ENCODE measurements at regions not wholly inside any gene's neighbourhood (a gene's known extent, or its start where the extent isn't known, plus 50 kb on each side); places are given as distances from the start of the nearest gene placed in this dataset.
"Not testable (repeated sequence)": the region's sequence is repeated elsewhere in the genome, so short reads cannot be mapped to it uniquely, and the experiment has no call there.

DNA sequence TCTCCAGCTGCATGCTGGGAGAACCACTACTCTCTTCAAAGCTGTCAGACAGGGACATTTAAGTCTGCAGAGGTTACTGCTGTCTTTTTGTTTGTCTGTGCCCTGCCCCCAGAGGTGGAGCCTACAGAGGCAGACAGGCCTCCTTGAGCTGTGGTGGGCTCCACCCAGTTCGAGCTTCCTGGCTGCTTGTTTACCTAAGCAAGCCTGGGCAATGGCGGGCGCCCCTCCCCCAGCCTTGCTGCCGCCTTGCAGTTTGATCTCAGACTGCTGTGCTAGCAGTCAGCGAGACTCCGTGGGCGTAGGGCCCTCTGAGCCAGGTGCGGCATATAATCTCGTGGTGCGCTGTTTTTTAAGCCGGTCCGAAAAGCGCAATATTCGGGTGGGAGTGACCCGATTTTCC is 215.0 kb downstream of the STIM2 start:
- H3K4me3 Mint-ChIP-seq; DNase-seq (ENCODE audit: low spot score in 2 of 2); H3K36me3 Mint-ChIP-seq (ENCODE audit: insufficient read depth); H3K27ac Mint-ChIP-seq (ENCODE audit: low read depth); H3K9me3 Mint-ChIP-seq; H3K4me1 Mint-ChIP-seq; ATAC-seq (replicated peaks; ENCODE audit: extremely low read depth, poor library complexity, severe bottlenecking); H3K27me3 Mint-ChIP-seq: not testable (repeated sequence)

DNA sequence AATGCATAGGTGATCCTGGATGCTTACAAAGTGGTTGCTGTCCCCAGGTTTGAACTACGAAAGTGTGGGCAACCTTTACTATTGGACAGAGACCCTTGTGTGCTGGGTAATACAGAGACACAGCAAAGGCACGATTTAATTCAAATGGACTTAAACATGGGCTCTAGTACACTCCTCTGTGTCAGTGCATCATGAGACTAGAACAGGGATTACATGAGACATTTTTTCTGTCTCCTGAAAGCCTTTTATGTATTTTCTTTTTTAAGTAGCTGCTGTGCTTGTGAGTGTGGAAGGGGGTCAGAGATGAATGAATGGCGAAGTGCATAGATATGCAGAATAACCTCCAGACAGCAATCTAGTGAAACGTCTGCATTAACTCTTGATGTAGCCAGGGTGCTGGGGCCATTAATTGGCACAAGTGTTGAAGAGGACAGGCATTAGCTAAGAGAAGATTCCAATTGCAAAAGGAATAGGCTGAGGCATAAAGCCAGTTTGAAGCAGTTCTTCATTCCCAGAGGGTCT is 218.4 kb downstream of the STIM2 start:
- no peak overlapping the region for H3K4me3 Mint-ChIP-seq

DNA sequence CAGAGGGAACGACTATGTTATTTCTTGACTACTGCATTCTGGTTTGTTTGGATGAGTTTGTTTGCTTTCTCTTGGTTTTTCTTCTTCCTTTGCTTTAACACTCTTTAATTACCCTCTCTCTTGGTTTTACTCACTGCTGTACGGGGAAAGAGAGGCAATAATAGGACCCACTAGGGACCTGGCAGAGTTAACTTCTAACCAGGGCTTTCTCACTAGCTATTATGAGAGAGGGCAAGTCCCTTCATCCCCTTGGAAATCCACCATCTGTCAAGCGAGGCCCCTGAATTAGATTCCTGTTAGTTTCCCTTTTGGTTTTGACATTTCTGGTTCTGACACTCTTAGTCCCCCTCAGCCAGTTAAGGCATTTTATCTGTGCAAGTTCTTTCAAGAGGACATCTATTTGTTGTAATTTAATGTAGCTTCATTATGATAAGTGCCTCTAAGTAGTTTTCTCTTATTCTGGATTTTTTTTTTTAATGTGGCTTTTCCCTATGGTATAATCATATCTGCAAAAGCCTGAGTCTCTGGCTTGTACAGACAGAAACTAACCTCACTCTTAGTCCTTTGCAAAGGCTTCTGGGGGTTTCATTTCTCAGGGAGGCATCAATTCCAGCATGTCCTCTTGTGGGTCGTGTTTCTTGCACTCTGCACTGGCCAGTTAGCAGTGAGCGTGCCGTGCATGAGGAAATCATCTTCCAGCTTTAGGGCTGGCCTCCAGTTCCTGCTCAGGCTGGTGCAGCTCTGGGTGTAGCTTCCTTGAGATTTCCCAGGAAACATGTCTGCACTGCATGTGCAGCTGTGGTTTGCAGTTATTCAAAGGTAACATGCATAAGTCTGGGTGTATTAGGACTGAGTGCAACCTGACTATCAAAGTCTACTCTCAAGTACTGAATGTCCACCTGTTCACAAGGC is 221.3 kb downstream of the STIM2 start:
- Mint-ChIP-seq H3K4me1 (no peaks in the 10 kb centered on the region), H3K9me3 (no peaks in the 10 kb centered on the region), H3K36me3 (ENCODE audit: insufficient read depth) (peaks cover 3% of the 10 kb centered on the region), H3K4me3 (no peak overlapping the region), H3K27me3 (peaks cover 58% of the 10 kb centered on the region), H3K27ac (ENCODE audit: low read depth) (no peak overlapping the region)
- ATAC-seq (replicated peaks; ENCODE audit: extremely low read depth, poor library complexity, severe bottlenecking) (no peak), DNase-seq (ENCODE audit: low spot score in 2 of 2) (no peak)

More for the DNA sequence above, 218.4 kb downstream of the STIM2 start:
- Mint-ChIP-seq H3K27me3 (peaks cover 30% of the 10 kb centered on the region), H3K36me3 (ENCODE audit: insufficient read depth) (no peaks in the 10 kb centered on the region), H3K27ac (ENCODE audit: low read depth) (no peak overlapping the region), H3K4me1 (no peaks in the 10 kb centered on the region), H3K9me3 (no peaks in the 10 kb centered on the region)
- ATAC-seq (replicated peaks; ENCODE audit: extremely low read depth, poor library complexity, severe bottlenecking): no peak
- no peak for DNase-seq (ENCODE audit: low spot score in 2 of 2)

DNA sequence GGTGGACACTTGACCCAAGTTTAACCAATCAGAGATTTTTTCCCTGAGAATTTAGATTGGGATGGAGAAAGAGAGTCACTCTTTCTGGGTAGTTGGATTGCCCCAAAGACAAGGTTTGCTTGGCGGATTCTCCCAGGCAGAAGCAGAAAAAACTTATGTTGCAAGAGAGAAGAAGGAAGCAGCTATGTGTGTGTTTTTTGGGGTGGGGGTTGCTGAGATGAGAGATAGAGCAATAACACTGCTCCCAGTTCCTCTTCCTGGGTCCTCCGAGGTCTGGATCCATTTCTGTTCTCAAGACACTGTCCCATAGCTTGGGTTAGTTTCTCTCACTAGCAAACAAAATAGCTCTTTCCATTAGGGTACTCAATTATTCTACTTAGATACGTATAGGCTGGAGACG is 222.1 kb downstream of the STIM2 start:
- peaks cover 66% of the 10 kb centered on the region for H3K27me3 Mint-ChIP-seq
- H3K9me3 Mint-ChIP-seq: no peaks in the 10 kb centered on the region
- peaks cover 3% of the 10 kb centered on the region for H3K36me3 Mint-ChIP-seq (ENCODE audit: insufficient read depth)
- no peaks in the 10 kb centered on the region for H3K4me1 Mint-ChIP-seq
- DNase-seq (ENCODE audit: low spot score in 2 of 2) (no peak), ATAC-seq (replicated peaks; ENCODE audit: extremely low read depth, poor library complexity, severe bottlenecking) (no peak)
- H3K4me3 Mint-ChIP-seq: no peak overlapping the region
- H3K27ac Mint-ChIP-seq (ENCODE audit: low read depth): no peak overlapping the region

DNA sequence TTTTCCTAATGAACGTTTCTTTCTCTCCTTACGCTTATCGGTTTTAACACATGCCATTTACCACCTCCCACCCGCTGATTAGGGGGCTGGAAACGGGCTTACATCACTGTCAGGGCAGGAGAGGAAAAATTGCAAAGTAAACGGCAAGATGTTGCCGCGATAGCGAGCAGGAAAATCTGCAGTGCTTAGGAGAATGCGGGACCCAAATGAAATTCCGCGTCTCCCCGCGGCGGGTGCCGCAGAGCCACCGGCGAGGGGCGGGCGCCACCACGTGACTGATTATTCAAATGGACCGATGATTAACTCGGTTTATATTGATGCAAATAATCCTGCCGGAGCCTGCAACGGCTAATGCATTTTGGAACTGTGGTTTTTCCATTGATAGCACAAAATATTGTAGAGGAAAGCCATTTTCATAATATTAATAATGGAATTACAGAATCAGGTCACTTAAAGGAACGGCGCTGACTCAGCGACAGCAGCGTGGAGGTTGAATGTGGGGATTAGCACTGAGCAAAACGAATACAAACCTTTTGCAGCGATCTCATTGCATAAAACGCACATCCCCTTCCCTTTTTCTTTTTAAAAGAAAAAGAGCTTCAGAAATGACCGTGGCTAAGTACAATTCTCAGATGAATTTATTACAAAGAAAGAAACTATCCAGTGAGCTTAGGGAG is 224.2 kb downstream of the STIM2 start:
- H3K27me3 Mint-ChIP-seq: peaks cover 81% of the 10 kb centered on the region
- DNase-seq (ENCODE audit: low spot score in 2 of 2): no peak

DNA sequence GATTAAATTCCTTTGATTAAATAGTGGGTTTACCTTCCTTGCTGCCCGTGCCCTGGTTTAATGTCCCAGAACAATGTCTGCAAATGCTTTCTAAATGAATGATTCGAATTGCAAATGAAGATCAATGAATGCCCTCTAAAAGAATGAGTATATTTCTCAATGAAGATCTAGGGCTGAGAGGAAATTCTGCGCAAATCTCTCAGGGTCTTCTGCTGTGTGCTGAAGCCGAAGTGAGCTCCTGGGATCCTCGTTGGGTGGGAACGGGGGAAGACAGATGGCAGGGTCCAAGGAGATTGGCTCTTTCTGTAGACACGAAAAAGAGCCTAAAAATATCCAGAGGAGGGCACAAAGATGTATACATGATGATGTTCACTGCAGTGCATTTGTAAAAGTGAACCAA is 224.8 kb downstream of the STIM2 start:
- Mint-ChIP-seq H3K9me3 (no peaks in the 10 kb centered on the region), H3K36me3 (ENCODE audit: insufficient read depth) (peaks cover 3% of the 10 kb centered on the region), H3K4me1 (no peaks in the 10 kb centered on the region), H3K27me3 (peaks cover 82% of the 10 kb centered on the region), H3K27ac (ENCODE audit: low read depth) (no peak overlapping the region), H3K4me3 (no peak overlapping the region)
- ATAC-seq (replicated peaks; ENCODE audit: extremely low read depth, poor library complexity, severe bottlenecking) (no peak), DNase-seq (ENCODE audit: low spot score in 2 of 2) (no peak)

More for the DNA sequence above, 224.2 kb downstream of the STIM2 start:
- Mint-ChIP-seq H3K4me1 (no peaks in the 10 kb centered on the region), H3K27ac (ENCODE audit: low read depth) (no peak overlapping the region), H3K4me3 (no peak overlapping the region), H3K9me3 (no peaks in the 10 kb centered on the region), H3K36me3 (ENCODE audit: insufficient read depth) (peaks cover 3% of the 10 kb centered on the region)
- ATAC-seq (replicated peaks; ENCODE audit: extremely low read depth, poor library complexity, severe bottlenecking): no peak

DNA sequence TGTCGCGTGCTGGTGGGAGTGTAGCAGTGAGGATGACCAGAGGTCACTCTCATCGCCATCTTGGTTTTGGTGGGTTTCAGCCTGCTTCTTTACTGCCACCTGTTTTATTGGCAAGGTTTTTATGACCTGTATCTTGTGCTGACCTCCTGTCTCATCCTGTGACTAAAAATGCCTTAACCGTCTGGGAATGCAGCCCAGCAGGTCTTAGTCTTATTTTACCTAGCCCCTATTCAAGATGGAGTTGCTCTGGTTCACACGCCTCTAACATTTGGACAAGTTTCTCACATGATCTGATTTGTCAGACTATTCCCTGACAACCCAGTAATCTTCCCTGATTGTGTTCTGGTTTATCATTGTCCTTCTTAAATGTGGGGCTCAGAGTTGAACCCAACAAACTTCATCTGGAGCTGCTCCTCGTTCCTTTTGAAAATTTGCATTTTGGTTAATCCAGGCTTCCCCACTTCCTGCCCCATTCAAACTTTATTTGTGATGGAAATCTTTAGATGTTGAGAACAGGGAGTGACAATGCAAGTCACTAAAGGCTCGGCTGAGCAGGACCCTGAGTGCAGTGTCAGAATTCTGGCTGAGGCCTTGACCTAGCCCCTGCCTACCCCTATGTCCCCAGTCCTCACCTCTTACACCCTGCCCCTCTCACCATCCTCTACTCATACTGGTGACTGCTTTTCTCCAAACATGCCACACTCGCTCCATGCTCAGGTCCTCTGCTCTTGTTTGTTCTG is 226.8 kb downstream of the STIM2 start:
- Mint-ChIP-seq H3K36me3 (ENCODE audit: insufficient read depth) (peaks cover 3% of the 10 kb centered on the region), H3K27ac (ENCODE audit: low read depth) (no peak overlapping the region), H3K9me3 (no peaks in the 10 kb centered on the region), H3K4me1 (no peaks in the 10 kb centered on the region), H3K4me3 (no peak overlapping the region), H3K27me3 (peaks cover 89% of the 10 kb centered on the region)
- no peak for ATAC-seq (replicated peaks; ENCODE audit: extremely low read depth, poor library complexity, severe bottlenecking)
- DNase-seq (ENCODE audit: low spot score in 2 of 2): no peak

DNA sequence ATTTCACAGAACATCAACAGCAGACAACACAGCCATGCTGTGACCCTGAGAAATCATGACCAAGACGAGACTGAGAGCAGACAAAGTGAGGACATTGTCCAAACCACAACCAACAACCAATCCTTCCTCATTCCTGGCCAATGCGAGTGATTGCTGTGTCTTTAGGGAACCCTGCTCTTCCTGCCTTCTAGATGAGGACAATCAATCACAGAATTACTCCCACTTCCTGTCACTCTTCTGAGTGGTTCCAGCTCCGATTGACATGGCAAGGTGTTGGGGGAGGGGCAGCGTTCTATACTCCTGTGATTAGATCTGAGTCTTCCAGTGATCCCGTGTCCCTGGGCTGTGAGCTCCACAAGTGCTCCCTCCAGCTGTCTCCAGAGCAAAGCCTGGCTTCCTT is 227.8 kb downstream of the STIM2 start:
- Mint-ChIP-seq H3K9me3 (no peaks in the 10 kb centered on the region), H3K4me1 (no peaks in the 10 kb centered on the region), H3K27ac (ENCODE audit: low read depth) (no peak overlapping the region), H3K4me3 (no peak overlapping the region), H3K27me3 (peaks cover 87% of the 10 kb centered on the region), H3K36me3 (ENCODE audit: insufficient read depth) (peaks cover 3% of the 10 kb centered on the region)
- no peak for ATAC-seq (replicated peaks; ENCODE audit: extremely low read depth, poor library complexity, severe bottlenecking)
- no peak for DNase-seq (ENCODE audit: low spot score in 2 of 2)

DNA sequence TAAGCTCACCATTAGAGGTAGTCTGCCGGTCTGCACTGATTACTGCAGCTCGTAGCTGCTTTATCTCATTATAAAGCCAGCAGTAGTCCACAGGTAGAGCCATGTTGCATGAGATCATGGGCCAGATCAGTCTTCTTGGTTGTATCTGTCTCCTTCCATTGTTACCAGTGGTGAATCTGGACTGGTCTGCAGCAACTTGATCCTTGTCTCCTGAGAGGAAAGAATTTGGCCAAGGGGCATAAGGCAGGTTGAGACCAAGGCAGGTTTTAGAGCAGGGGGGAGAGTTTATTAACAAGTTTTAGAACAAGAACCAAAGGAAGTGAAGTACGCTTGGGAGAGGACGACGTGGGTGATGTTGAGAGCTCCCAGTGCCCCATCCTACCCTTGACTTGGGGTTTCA is 228.5 kb downstream of the STIM2 start:
- Mint-ChIP-seq H3K9me3 (no peaks in the 10 kb centered on the region), H3K27ac (ENCODE audit: low read depth) (no peak overlapping the region), H3K4me1 (no peaks in the 10 kb centered on the region), H3K27me3 (peaks cover 80% of the 10 kb centered on the region), H3K4me3 (no peak overlapping the region), H3K36me3 (ENCODE audit: insufficient read depth) (peaks cover 3% of the 10 kb centered on the region)
- ATAC-seq (replicated peaks; ENCODE audit: extremely low read depth, poor library complexity, severe bottlenecking): no peak
- no peak for DNase-seq (ENCODE audit: low spot score in 2 of 2)

DNA sequence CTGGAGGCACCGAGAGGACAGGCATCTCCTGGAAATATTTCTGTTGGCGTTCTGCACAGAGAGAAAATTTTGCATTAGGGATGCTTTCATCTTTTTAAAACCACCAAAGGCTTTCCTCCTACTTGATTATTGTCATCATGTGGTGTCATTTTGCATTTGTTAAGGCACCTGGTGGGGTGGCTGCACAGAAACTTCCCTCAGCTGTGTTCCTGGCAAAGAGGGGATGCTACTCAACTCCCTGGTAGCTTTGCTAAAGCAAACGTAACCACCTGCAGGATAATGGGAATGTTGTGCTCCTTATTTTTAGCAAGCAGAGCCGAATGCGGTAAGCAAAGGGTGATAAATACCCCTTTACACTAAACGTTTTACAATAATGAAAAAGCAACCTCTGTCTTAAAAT is 229.8 kb downstream of the STIM2 start:
- ATAC-seq (replicated peaks; ENCODE audit: extremely low read depth, poor library complexity, severe bottlenecking): no peak
- no peak for DNase-seq (ENCODE audit: low spot score in 2 of 2)
- Mint-ChIP-seq H3K27ac (ENCODE audit: low read depth) (no peak overlapping the region), H3K4me3 (no peak overlapping the region), H3K36me3 (ENCODE audit: insufficient read depth) (no peaks in the 10 kb centered on the region), H3K27me3 (peaks cover 68% of the 10 kb centered on the region), H3K9me3 (no peaks in the 10 kb centered on the region), H3K4me1 (no peaks in the 10 kb centered on the region)

DNA sequence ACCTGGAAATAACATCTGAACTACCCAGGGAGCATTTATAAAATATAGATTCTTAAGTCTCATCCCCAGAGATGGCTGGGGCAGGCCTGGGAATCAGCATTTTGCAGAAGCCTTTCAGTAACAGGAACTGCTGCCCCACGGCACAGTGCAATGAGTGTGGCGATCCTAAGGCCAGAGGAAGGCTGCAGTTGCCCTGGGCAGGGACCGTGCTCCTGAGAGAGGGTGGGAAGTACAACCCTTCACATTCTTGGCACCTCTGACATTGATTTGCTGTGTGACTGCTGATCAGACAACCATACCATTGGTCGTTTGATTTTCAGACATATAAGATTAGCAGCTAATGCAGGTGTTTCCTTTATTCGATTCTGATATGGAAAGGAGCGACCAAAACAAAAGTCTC is 233.6 kb downstream of the STIM2 start:
- no peak overlapping the region for H3K27ac Mint-ChIP-seq (ENCODE audit: low read depth)
- H3K9me3 Mint-ChIP-seq: no peaks in the 10 kb centered on the region
- no peaks in the 10 kb centered on the region for H3K4me1 Mint-ChIP-seq
- no peaks in the 10 kb centered on the region for H3K36me3 Mint-ChIP-seq (ENCODE audit: insufficient read depth)
- ATAC-seq (replicated peaks; ENCODE audit: extremely low read depth, poor library complexity, severe bottlenecking): no peak
- H3K4me3 Mint-ChIP-seq: no peak overlapping the region
- H3K27me3 Mint-ChIP-seq: peaks cover 31% of the 10 kb centered on the region
- DNase-seq (ENCODE audit: low spot score in 2 of 2): no peak

DNA sequence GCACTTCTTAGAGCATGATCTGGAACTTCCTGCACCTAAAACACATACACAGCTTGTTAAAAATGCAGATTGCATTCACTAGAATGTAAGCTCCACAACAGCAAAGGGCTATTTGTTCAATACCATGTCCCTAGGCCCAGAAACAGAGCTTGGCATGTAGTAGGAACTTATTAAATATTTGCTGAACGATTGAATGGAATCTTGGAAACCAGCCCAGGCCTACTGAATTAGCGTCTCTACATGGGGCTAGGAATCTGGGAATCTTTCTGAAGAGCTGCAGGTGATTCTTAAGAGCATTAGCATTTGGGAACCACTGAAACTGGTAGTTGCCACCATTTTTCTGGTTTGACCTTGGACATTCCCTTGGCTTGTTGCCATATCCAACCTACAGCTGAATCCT is 234.1 kb downstream of the STIM2 start:
- no peaks in the 10 kb centered on the region for H3K36me3 Mint-ChIP-seq (ENCODE audit: insufficient read depth)

More for the DNA sequence above, 234.1 kb downstream of the STIM2 start:
- Mint-ChIP-seq H3K4me1 (no peaks in the 10 kb centered on the region), H3K9me3 (no peaks in the 10 kb centered on the region), H3K27ac (ENCODE audit: low read depth) (no peak overlapping the region), H3K4me3 (no peak overlapping the region), H3K27me3 (peaks cover 30% of the 10 kb centered on the region)
- no peak for ATAC-seq (replicated peaks; ENCODE audit: extremely low read depth, poor library complexity, severe bottlenecking)
- DNase-seq (ENCODE audit: low spot score in 2 of 2): no peak
